Left renal pelvis (tissue), 4 donors: ENCODE measurements at regions not wholly inside any gene's neighbourhood (a gene's known extent, or its start where the extent isn't known, plus 50 kb on each side); places are given as distances from the start of the nearest gene placed in this dataset.

ENCODE experiments used
- DNase-seq, 4 donors: peaks; one replicate each; pipeline ENCODE4 v3.0.0-alpha.2; 2013; ENCODE audit warnings: low read depth in 4 of 4, low spot score in 3 of 4

- DNase-seq: no peak
These were observed 187.3 kb upstream of the TSC22D2 start for GRCh38 chr3:150220799-150221198.

- no peak for DNase-seq
These were observed 188.1 kb upstream of the TSC22D2 start for GRCh38 chr3:150220041-150220440.

GRCh38 chr3:150218841-150219240 is 189.3 kb upstream of the TSC22D2 start:
- no peak for DNase-seq

GRCh38 chr3:150218236-150218635 is 189.9 kb upstream of the TSC22D2 start:
- DNase-seq: no peak

- DNase-seq: no peak
These were observed 190.4 kb upstream of the TSC22D2 start for GRCh38 chr3:150217691-150218090.

GRCh38 chr3:150216866-150217600 is 191.1 kb upstream of the TSC22D2 start:
- DNase-seq: no peak

GRCh38 chr3:150216041-150216811 is 191.9 kb upstream of the TSC22D2 start:
- no peak for DNase-seq

GRCh38 chr3:150215616-150216015 is 192.5 kb upstream of the TSC22D2 start:
- DNase-seq: no peak

- no peak for DNase-seq
These were observed 194.5 kb upstream of the TSC22D2 start for GRCh38 chr3:150213577-150213976.

GRCh38 chr3:150210461-150211110 is 197.5 kb upstream of the TSC22D2 start:
- no peak for DNase-seq

GRCh38 chr3:150203273-150203672 is 204.8 kb upstream of the TSC22D2 start:
- no peak for DNase-seq

GRCh38 chr3:150202711-150203110 is 205.4 kb upstream of the TSC22D2 start:
- DNase-seq: no peak

- no peak for DNase-seq
These were observed 213.1 kb upstream of the TSC22D2 start for GRCh38 chr3:150194957-150195356.

- no peak for DNase-seq
These were observed 213.6 kb upstream of the TSC22D2 start for GRCh38 chr3:150194513-150194912.

- DNase-seq: no peak
These were observed 213.9 kb upstream of the PFN2 start for GRCh38 chr3:150184426-150185071.

GRCh38 chr3:150183678-150184425 is 213.2 kb upstream of the PFN2 start:
- peak; percentile 62 to 71 (median 68) for DNase-seq

- DNase-seq: no peak
These were observed 209.6 kb upstream of the PFN2 start for GRCh38 chr3:150180334-150180733.

- DNase-seq: no peak
These were observed 208.6 kb upstream of the PFN2 start for GRCh38 chr3:150179330-150179729.

GRCh38 chr3:150177673-150178381 is 207.1 kb upstream of the PFN2 start:
- DNase-seq: no peak

GRCh38 chr3:150174179-150174578 is 203.5 kb upstream of the PFN2 start:
- no peak for DNase-seq
